C4-2B (cell line): ENCODE measurements at regions not wholly inside any gene's neighbourhood (a gene's known extent, or its start where the extent isn't known, plus 50 kb on each side); places are given as distances from the start of the nearest gene placed in this dataset.

Source experiments
- H3K27ac ChIP-seq: fragments of 450-650 bp; 2 replicates; pipeline ENCODE4 v1.5.1; 2017
- ZFX ChIP-seq: fragments of 450-650 bp; IDR thresholded peaks from 2 replicates; pipeline ENCODE4 v1.6.1; 2017
- TF ChIP-seq, protein P1 (sequence below): fragments of 450-650 bp; conservative IDR thresholded peaks from 2 replicates; pipeline ENCODE4 v1.5.1; 2017; ENCODE audit warnings: mild to moderate bottlenecking

- no peak overlapping the region for H3K27ac ChIP-seq
- no peak for TF ChIP-seq ZFX
- TF ChIP-seq, protein P1, sequence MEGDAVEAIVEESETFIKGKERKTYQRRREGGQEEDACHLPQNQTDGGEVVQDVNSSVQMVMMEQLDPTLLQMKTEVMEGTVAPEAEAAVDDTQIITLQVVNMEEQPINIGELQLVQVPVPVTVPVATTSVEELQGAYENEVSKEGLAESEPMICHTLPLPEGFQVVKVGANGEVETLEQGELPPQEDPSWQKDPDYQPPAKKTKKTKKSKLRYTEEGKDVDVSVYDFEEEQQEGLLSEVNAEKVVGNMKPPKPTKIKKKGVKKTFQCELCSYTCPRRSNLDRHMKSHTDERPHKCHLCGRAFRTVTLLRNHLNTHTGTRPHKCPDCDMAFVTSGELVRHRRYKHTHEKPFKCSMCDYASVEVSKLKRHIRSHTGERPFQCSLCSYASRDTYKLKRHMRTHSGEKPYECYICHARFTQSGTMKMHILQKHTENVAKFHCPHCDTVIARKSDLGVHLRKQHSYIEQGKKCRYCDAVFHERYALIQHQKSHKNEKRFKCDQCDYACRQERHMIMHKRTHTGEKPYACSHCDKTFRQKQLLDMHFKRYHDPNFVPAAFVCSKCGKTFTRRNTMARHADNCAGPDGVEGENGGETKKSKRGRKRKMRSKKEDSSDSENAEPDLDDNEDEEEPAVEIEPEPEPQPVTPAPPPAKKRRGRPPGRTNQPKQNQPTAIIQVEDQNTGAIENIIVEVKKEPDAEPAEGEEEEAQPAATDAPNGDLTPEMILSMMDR: no peak
Measured at GRCh38 chr7:106987777-106988176, 56.7 kb upstream of the PRKAR2B start.

DNA sequence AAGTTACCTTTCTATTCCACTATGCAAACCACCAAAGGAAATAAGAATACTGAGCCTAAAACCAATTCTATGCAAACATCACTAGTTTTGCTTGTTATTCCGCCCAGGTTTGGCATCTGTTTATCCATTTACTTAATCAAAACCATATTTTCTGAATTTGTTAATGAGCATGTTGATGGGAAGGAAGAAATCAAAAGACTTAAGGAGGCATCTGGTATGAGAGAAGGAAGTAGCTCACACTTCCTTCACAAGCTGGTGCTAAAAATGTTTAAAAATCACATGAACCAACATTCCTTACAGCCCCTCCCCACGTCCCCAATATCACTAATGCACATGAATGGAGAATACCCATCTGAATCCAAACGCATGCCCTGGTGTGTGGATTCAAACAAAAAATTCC, 52.0 kb upstream of the PRKAR2B start:
- TF ChIP-seq, protein P1: no peak
- no peak for TF ChIP-seq ZFX
- H3K27ac ChIP-seq: no peak overlapping the region
